ENCODE measurements at regions not wholly inside any gene's neighbourhood (a gene's known extent, or its start where the extent isn't known, plus 50 kb on each side); places are given as distances from the start of the nearest gene placed in this dataset.

Small RNAs in the stretch of these regions (small RNA-seq; reads per million reads assigned to genes)
- gene MIR4447 (0 reads per million in 4 donors), gene RF01884 (0 reads per million in 4 donors), gene RNU5E-8P (0 reads per million in 4 donors), gene RNU6-1200P (0 reads per million in 4 donors)

All from transverse colon (tissue), 4 donors.